ENCODE measurements at regions not wholly inside any gene's neighbourhood (a gene's known extent, or its start where the extent isn't known, plus 50 kb on each side); places are given as distances from the start of the nearest gene placed in this dataset.

- peaks cover under 1% of the 10 kb centered on the region; the same call in 1 of the 3 replicates for H3K36me3 Mint-ChIP-seq (ENCODE audit: low read depth)
- Histone ChIP-seq H2AFZ (no peak overlapping the region), H3F3A (replicated peaks; ENCODE audit: low read depth) (no peaks in the 10 kb centered on the region), H3K27me3 (ENCODE audit: insufficient read depth) (no peaks in the 10 kb centered on the region), H3K4me1 (ENCODE audit: insufficient read depth) (no peaks in the 10 kb centered on the region), H3K4me3 (no peak overlapping the region), H3K9me2 (ENCODE audit: insufficient read depth) (peaks cover 11% of the 10 kb centered on the region), H3K79me2 (replicated peaks; ENCODE audit: insufficient read depth) (no peaks in the 10 kb centered on the region), H3K27ac (ENCODE audit: low read depth) (no peak overlapping the region), H4K20me1 (replicated peaks; ENCODE audit: insufficient read depth) (no peaks in the 10 kb centered on the region), H3K4me2 (no peak overlapping the region), H3K36me3 (ENCODE audit: insufficient read depth) (no peaks in the 10 kb centered on the region)
- no peak for TF ChIP-seq ZNF462 (CRISPR knock-in tag; IDR thresholded peaks at IDR 0.05)
- TF ChIP-seq EZH2phosphoT487 (IDR thresholded peaks at IDR 0.05; ENCODE audit: unreplicated experiment): no peak
- no peak for TF ChIP-seq CREB1 (CRISPR knock-in tag; IDR thresholded peaks at IDR 0.05; ENCODE audit: low read depth)
- no peak for TF ChIP-seq EZH2 (IDR thresholded peaks at IDR 0.05; ENCODE audit: low read depth, unreplicated experiment)
- no peak for TF ChIP-seq ZNF331 (CRISPR knock-in tag; IDR thresholded peaks at IDR 0.05; ENCODE audit: low read depth)
- no peak for TF ChIP-seq ETS1 (IDR thresholded peaks at IDR 0.05)
- no peak for TF ChIP-seq STAT1 (IDR thresholded peaks at IDR 0.05; ENCODE audit: unreplicated experiment)
- no peak for DNase-seq (ENCODE audit: low spot score)
- peaks cover 3% of the 10 kb centered on the region for H3K27me3 Mint-ChIP-seq (ENCODE audit: insufficient read depth, low read depth, poor library complexity)
- no peak overlapping the region for H3K27ac Mint-ChIP-seq
- no peak overlapping the region for H3K4me3 Mint-ChIP-seq
- H3K9me3 Mint-ChIP-seq: peaks cover 5% of the 10 kb centered on the region
- H3K4me1 Mint-ChIP-seq: no peaks in the 10 kb centered on the region
- ATAC-seq: no peak
Measured at GRCh38 chr16:54780266-54780665, 150.4 kb upstream of the IRX5 start.
